ENCODE measurements at regions not wholly inside any gene's neighbourhood (a gene's known extent, or its start where the extent isn't known, plus 50 kb on each side); places are given as distances from the start of the nearest gene placed in this dataset.

- TF ChIP-seq EZH2 (IDR thresholded peaks at IDR 0.05; ENCODE audit: borderline replicate concordance, low read length) (no peak), CTCF (conservative IDR thresholded peaks at IDR 0.05 in 1 of 2, IDR thresholded peaks at IDR 0.05 in 1 of 2; ENCODE audit: extremely low read depth in 1 of 2, insufficient read depth in 1 of 2, low read depth in 1 of 2, low read length in 2 of 2) (no peak)
Measured at GRCh38 chr16:59611556-59611955, 877.4 kb upstream of the GOT2 start.
